Smooth muscle cell (in vitro differentiated cells): ENCODE measurements at regions not wholly inside any gene's neighbourhood (a gene's known extent, or its start where the extent isn't known, plus 50 kb on each side); places are given as distances from the start of the nearest gene placed in this dataset.

ENCODE experiments used
- DNase-seq: peaks from one replicate; lab custom pipeline; 2025; ENCODE audit not compliant: unreplicated experiment; lab: John Stamatoyannopoulos, UW
- H2AFZ ChIP-seq: fragments of 200-600 bp; sonication (generic); 2 replicates; pipeline ENCODE4 v1.6.0; 2016; ENCODE audit warnings: antibody characterized with exemption, low read depth, mild to moderate bottlenecking
- H3F3A ChIP-seq: fragments of 200-600 bp; sonication (generic); 2 replicates; pipeline ENCODE4 v1.6.0; 2017; ENCODE audit warnings: antibody characterized with exemption, low read depth
- H3K27ac ChIP-seq: fragments of 200-600 bp; sonication (generic); 2 replicates; pipeline ENCODE4 v1.5.1; 2016; ENCODE audit warnings: low read depth, mild to moderate bottlenecking
- H3K27me3 ChIP-seq: fragments of 200-600 bp; sonication (generic); 2 replicates; pipeline ENCODE4 v1.6.1; 2016; ENCODE audit warnings: low read depth, mild to moderate bottlenecking
- H3K36me3 ChIP-seq: fragments of 200-600 bp; sonication (generic); 2 replicates; pipeline ENCODE4 v1.5.1; 2016; ENCODE audit warnings: low read depth
- H3K4me1 ChIP-seq: fragments of 200-600 bp; sonication (generic); 2 replicates; pipeline ENCODE4 v1.5.1; 2016; ENCODE audit warnings: low read depth
- H3K4me2 ChIP-seq: fragments of 200-600 bp; sonication (generic); 2 replicates; pipeline ENCODE4 v1.6.0; 2016; ENCODE audit warnings: mild to moderate bottlenecking
- H3K4me3 ChIP-seq: fragments of 200-600 bp; sonication (generic); 2 replicates; pipeline ENCODE4 v1.5.1; 2016; ENCODE audit warnings: mild to moderate bottlenecking
- H3K79me2 ChIP-seq: fragments of 200-600 bp; sonication (generic); 2 replicates; pipeline ENCODE4 v1.6.0; 2016; ENCODE audit warnings: low read depth, mild to moderate bottlenecking
- H3K9ac ChIP-seq: fragments of 200-600 bp; sonication (generic); 2 replicates; pipeline ENCODE4 v1.6.0; 2016; ENCODE audit warnings: low read depth
- H3K9me3 ChIP-seq: fragments of 200-600 bp; sonication (generic); replicated peaks from 2 replicates; pipeline ENCODE4 v1.5.1; 2016; ENCODE audit warnings: low read depth
- H4K20me1 ChIP-seq: fragments of 200-600 bp; sonication (generic); 2 replicates; pipeline ENCODE4 v1.6.0; 2016; ENCODE audit warnings: low read depth
- WGBS: methylation state at CpG from one replicate; pipeline ENCODE4 v1.1.7; 2016; ENCODE audit warnings: low lambda C conversion rate; 5-methylcytosine and 5-hydroxymethylcytosine counted together
- TF ChIP-seq, protein P1 (sequence below): fragments of 200-600 bp; sonication (generic); IDR thresholded peaks from 2 replicates; pipeline ENCODE4 v1.5.1; 2017; ENCODE audit warnings: borderline replicate concordance, mild to moderate bottlenecking, antibody characterized with exemption; ENCODE audit not compliant: insufficient read depth, poor library complexity, severe bottlenecking

DNA sequence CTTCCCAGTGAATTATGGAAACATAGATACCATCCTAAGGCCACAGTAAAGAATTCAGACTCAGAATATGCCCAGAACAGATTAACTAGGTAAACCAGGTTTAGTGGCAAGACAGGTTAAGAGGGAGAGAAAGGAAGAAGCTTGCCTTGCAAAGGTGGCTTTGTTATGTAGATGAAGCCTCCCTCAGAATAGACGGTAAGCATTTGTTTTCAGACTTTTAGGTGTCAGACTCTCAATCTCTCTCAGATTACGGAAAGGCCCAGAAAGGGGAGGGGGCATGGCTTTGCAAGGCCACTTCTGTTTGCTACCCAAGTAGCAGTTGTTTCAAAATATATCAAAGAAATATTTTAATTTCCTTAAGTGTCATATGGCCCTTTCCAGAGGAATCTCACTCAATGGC, 457.1 kb upstream of the BOD1L1 start:
- no peak overlapping the region for H3K9ac ChIP-seq

DNA sequence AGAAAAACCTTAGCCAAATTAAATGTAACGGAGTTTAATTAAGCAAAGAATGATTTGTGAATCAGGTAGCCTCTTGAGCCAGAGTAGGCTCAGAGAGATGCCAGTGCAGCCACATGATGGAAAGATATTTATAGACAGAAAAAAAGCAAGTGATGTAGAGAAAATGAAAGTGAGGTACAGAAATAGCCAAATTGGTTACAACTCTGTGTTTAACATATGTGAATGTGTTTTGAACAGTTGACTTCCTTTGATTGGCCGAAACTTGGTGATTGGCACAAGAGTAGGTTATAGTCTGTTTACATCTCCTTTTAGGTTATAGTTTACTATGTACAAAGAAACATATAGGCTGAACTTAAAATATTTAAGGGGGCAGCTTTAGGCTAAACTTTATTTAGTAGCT, 459.9 kb upstream of the BOD1L1 start:
- DNase-seq = no peak
- Histone ChIP-seq H3K4me2 (no peak overlapping the region), H3F3A (no peaks in the 10 kb centered on the region), H3K9ac (no peak overlapping the region), H3K79me2 (no peaks in the 10 kb centered on the region), H3K4me1 (no peaks in the 10 kb centered on the region), H3K27ac (no peak overlapping the region), H2AFZ (no peak overlapping the region), H4K20me1 (no peaks in the 10 kb centered on the region), H3K36me3 (no peaks in the 10 kb centered on the region), H3K27me3 (no peaks in the 10 kb centered on the region), H3K9me3 (no peaks in the 10 kb centered on the region), H3K4me3 (no peak overlapping the region)
- 90% methylated on average over 2 of the region's 2 CpGs for WGBS
- TF ChIP-seq, protein P1, sequence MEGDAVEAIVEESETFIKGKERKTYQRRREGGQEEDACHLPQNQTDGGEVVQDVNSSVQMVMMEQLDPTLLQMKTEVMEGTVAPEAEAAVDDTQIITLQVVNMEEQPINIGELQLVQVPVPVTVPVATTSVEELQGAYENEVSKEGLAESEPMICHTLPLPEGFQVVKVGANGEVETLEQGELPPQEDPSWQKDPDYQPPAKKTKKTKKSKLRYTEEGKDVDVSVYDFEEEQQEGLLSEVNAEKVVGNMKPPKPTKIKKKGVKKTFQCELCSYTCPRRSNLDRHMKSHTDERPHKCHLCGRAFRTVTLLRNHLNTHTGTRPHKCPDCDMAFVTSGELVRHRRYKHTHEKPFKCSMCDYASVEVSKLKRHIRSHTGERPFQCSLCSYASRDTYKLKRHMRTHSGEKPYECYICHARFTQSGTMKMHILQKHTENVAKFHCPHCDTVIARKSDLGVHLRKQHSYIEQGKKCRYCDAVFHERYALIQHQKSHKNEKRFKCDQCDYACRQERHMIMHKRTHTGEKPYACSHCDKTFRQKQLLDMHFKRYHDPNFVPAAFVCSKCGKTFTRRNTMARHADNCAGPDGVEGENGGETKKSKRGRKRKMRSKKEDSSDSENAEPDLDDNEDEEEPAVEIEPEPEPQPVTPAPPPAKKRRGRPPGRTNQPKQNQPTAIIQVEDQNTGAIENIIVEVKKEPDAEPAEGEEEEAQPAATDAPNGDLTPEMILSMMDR = no peak

More for the DNA sequence above, 457.1 kb upstream of the BOD1L1 start:
- Histone ChIP-seq H4K20me1 (no peaks in the 10 kb centered on the region), H3K27me3 (no peaks in the 10 kb centered on the region), H2AFZ (no peak overlapping the region), H3K4me3 (no peak overlapping the region), H3K9me3 (no peaks in the 10 kb centered on the region), H3K79me2 (no peaks in the 10 kb centered on the region), H3K4me2 (no peak overlapping the region), H3K27ac (no peak overlapping the region), H3K4me1 (no peaks in the 10 kb centered on the region), H3K36me3 (no peaks in the 10 kb centered on the region), H3F3A (no peaks in the 10 kb centered on the region)
- 54% methylated on average over 2 of the region's 2 CpGs for WGBS
- TF ChIP-seq, protein P1 = no peak
- no peak for DNase-seq

DNA sequence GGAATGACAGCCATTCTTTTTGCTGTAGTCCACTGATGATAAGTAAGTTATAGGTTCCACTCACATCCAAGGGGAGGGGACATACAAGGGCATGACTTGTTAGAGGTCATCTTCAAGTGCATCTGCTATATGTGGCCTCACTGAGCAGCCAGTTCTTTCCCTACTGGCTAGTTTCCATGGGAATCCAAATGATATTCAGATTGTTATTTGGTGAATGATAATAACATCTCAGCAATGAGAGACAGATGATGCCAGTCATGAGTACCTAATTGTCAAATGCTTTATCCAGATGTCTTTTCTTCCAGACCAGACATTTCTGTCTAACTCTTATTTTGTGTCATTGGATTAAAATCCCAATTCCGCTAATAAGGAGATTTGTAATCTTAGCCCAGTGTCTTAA, 460.4 kb upstream of the BOD1L1 start:
- H3K4me1 ChIP-seq = no peaks in the 10 kb centered on the region
- H3K9me3 ChIP-seq = no peaks in the 10 kb centered on the region
- TF ChIP-seq, protein P1 = no peak
- WGBS = 88% methylated on average over 1 of the region's 1 CpG
- H3K9ac ChIP-seq = no peak overlapping the region
- H3K36me3 ChIP-seq = no peaks in the 10 kb centered on the region
- H3K79me2 ChIP-seq = no peaks in the 10 kb centered on the region
- H3K4me3 ChIP-seq = no peak overlapping the region
- no peaks in the 10 kb centered on the region for H3K27me3 ChIP-seq
- no peaks in the 10 kb centered on the region for H4K20me1 ChIP-seq
- H3K27ac ChIP-seq = no peak overlapping the region
- H3K4me2 ChIP-seq = no peak overlapping the region
- H3F3A ChIP-seq = no peaks in the 10 kb centered on the region
- no peak for DNase-seq
- H2AFZ ChIP-seq = no peak overlapping the region

DNA sequence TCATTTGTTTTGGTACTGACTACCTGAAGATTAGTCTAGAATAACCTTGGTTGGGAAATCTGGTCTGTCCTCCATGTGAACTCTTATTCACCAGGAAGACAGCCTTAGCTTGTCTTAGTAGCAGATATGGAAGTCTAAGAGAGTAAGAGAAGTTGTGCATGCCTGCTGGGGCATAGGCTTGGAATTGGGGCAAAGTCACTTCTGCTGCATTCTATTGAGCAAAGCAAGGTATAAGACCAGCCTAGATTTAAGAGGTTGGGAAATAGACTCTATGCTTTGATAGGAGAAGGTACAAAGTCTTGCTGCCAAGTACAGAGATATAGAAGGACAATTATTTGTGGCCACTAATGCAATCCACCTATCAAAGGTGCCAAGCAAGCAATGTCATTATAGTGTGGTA, 464.0 kb upstream of the BOD1L1 start:
- no peaks in the 10 kb centered on the region for H3K36me3 ChIP-seq
- no peak overlapping the region for H3K9ac ChIP-seq
- no peak for DNase-seq
- TF ChIP-seq, protein P1 = no peak
- H3K4me2 ChIP-seq = no peak overlapping the region
- H3F3A ChIP-seq = no peaks in the 10 kb centered on the region
- no peaks in the 10 kb centered on the region for H3K27me3 ChIP-seq
- no peaks in the 10 kb centered on the region for H3K79me2 ChIP-seq
- no peaks in the 10 kb centered on the region for H3K9me3 ChIP-seq
- H3K4me3 ChIP-seq = no peak overlapping the region
- no peak overlapping the region for H3K27ac ChIP-seq
- no peak overlapping the region for H2AFZ ChIP-seq
- no peaks in the 10 kb centered on the region for H3K4me1 ChIP-seq
- no peaks in the 10 kb centered on the region for H4K20me1 ChIP-seq
